ENCODE measurements at regions not wholly inside any gene's neighbourhood (a gene's known extent, or its start where the extent isn't known, plus 50 kb on each side); places are given as distances from the start of the nearest gene placed in this dataset.

- peak; percentile 28 for DNase-seq (ENCODE audit: low spot score)
- Histone ChIP-seq H4K20me1 (ENCODE audit: insufficient read depth, poor library complexity, severe bottlenecking) (no peaks in the 10 kb centered on the region), H3K27me3 (no peaks in the 10 kb centered on the region), H3K4me1 (ENCODE audit: insufficient read depth) (peaks cover 32% of the 10 kb centered on the region), H3K9me2 (replicated peaks; ENCODE audit: insufficient read depth) (no peaks in the 10 kb centered on the region), H3K79me2 (no peaks in the 10 kb centered on the region), H3K36me3 (replicated peaks; ENCODE audit: insufficient read depth, low read depth) (no peaks in the 10 kb centered on the region), H3K4me3 (no peak overlapping the region), H3K9me3 (ENCODE audit: low read depth) (no peaks in the 10 kb centered on the region), H3K27ac (no peak overlapping the region), H2AFZ (no peak overlapping the region), H3K4me2 (no peak overlapping the region)
- 50% methylated on average over 5 of the region's 5 CpGs for WGBS (ENCODE audit: low lambda C conversion rate, missing lambda C conversion rate)
- TF ChIP-seq CTCF (IDR thresholded peaks at IDR 0.05; ENCODE audit: poor library complexity) (no peak), EZH2phosphoT487 (IDR thresholded peaks at IDR 0.05; ENCODE audit: low read depth, severe bottlenecking, unreplicated experiment) (no peak), EZH2 (IDR thresholded peaks at IDR 0.05; ENCODE audit: borderline replicate concordance) (no peak)
Measured at GRCh38 chr12:89160716-89161123, 191.6 kb downstream of the DUSP6 start.

GRCh38 chr12:89157413-89157812 is 194.9 kb downstream of the DUSP6 start:
- Histone ChIP-seq H3K27ac (no peak overlapping the region), H2AFZ (no peak overlapping the region), H3K36me3 (replicated peaks; ENCODE audit: insufficient read depth, low read depth) (no peaks in the 10 kb centered on the region)

GRCh38 chr12:89156862-89157262 is 195.4 kb downstream of the DUSP6 start:
- DNase-seq (ENCODE audit: low spot score), result no peak
- Histone ChIP-seq H3K79me2 (no peaks in the 10 kb centered on the region), H2AFZ (no peak overlapping the region), H3K9me3 (ENCODE audit: low read depth) (no peaks in the 10 kb centered on the region), H4K20me1 (ENCODE audit: insufficient read depth, poor library complexity, severe bottlenecking) (no peaks in the 10 kb centered on the region), H3K4me1 (ENCODE audit: insufficient read depth) (peaks cover 18% of the 10 kb centered on the region), H3K9me2 (replicated peaks; ENCODE audit: insufficient read depth) (no peaks in the 10 kb centered on the region), H3K4me2 (no peak overlapping the region), H3K27ac (no peak overlapping the region), H3K36me3 (replicated peaks; ENCODE audit: insufficient read depth, low read depth) (no peaks in the 10 kb centered on the region), H3K27me3 (no peaks in the 10 kb centered on the region), H3K4me3 (no peak overlapping the region)
- 77% methylated on average over 1 of the region's 1 CpG for WGBS (ENCODE audit: low lambda C conversion rate, missing lambda C conversion rate)
- TF ChIP-seq EZH2 (IDR thresholded peaks at IDR 0.05; ENCODE audit: borderline replicate concordance), result no peak
- no peak for TF ChIP-seq CTCF (IDR thresholded peaks at IDR 0.05; ENCODE audit: poor library complexity)
- TF ChIP-seq EZH2phosphoT487 (IDR thresholded peaks at IDR 0.05; ENCODE audit: low read depth, severe bottlenecking, unreplicated experiment), result no peak

More at GRCh38 chr12:89157413-89157812, 194.9 kb downstream of the DUSP6 start:
- Histone ChIP-seq H3K4me3 (no peak overlapping the region), H3K4me2 (no peak overlapping the region), H3K79me2 (no peaks in the 10 kb centered on the region), H4K20me1 (ENCODE audit: insufficient read depth, poor library complexity, severe bottlenecking) (no peaks in the 10 kb centered on the region), H3K9me3 (ENCODE audit: low read depth) (no peaks in the 10 kb centered on the region), H3K9me2 (replicated peaks; ENCODE audit: insufficient read depth) (no peaks in the 10 kb centered on the region), H3K4me1 (ENCODE audit: insufficient read depth) (peaks cover 24% of the 10 kb centered on the region), H3K27me3 (no peaks in the 10 kb centered on the region)
- no peak for TF ChIP-seq CTCF (IDR thresholded peaks at IDR 0.05; ENCODE audit: poor library complexity)
- TF ChIP-seq EZH2phosphoT487 (IDR thresholded peaks at IDR 0.05; ENCODE audit: low read depth, severe bottlenecking, unreplicated experiment), result no peak
- TF ChIP-seq EZH2 (IDR thresholded peaks at IDR 0.05; ENCODE audit: borderline replicate concordance), result no peak
- DNase-seq (ENCODE audit: low spot score), result peak; percentile 10
- WGBS (ENCODE audit: low lambda C conversion rate, missing lambda C conversion rate), result 57% methylated on average over 2 of the region's 2 CpGs

- Histone ChIP-seq H3K27ac (no peak overlapping the region), H4K20me1 (ENCODE audit: insufficient read depth, poor library complexity, severe bottlenecking) (no peaks in the 10 kb centered on the region), H3K9me2 (replicated peaks; ENCODE audit: insufficient read depth) (no peaks in the 10 kb centered on the region), H3K4me3 (no peak overlapping the region), H2AFZ (no peak overlapping the region), H3K79me2 (no peaks in the 10 kb centered on the region), H3K9me3 (ENCODE audit: low read depth) (no peaks in the 10 kb centered on the region), H3K4me2 (no peak overlapping the region), H3K27me3 (no peaks in the 10 kb centered on the region), H3K36me3 (replicated peaks; ENCODE audit: insufficient read depth, low read depth) (no peaks in the 10 kb centered on the region), H3K4me1 (ENCODE audit: insufficient read depth) (peaks cover 15% of the 10 kb centered on the region)
- TF ChIP-seq CTCF (IDR thresholded peaks at IDR 0.05; ENCODE audit: poor library complexity) (no peak), EZH2 (IDR thresholded peaks at IDR 0.05; ENCODE audit: borderline replicate concordance) (no peak), EZH2phosphoT487 (IDR thresholded peaks at IDR 0.05; ENCODE audit: low read depth, severe bottlenecking, unreplicated experiment) (no peak)
- no peak for DNase-seq (ENCODE audit: low spot score)
- WGBS (ENCODE audit: low lambda C conversion rate, missing lambda C conversion rate), result 77% methylated on average over 1 of the region's 1 CpG
Measured at GRCh38 chr12:89156340-89156739, 196.0 kb downstream of the DUSP6 start.

All from hepatocyte (in vitro differentiated cells).